ENCODE measurements at regions not wholly inside any gene's neighbourhood (a gene's known extent, or its start where the extent isn't known, plus 50 kb on each side); places are given as distances from the start of the nearest gene placed in this dataset.

- no peak for TF ChIP-seq CTCF (conservative IDR thresholded peaks at IDR 0.05 in 1 of 2, IDR thresholded peaks at IDR 0.05 in 1 of 2; ENCODE audit: extremely low read depth in 1 of 2, insufficient read depth in 1 of 2, low read depth in 1 of 2, low read length in 2 of 2)
- no peak for TF ChIP-seq EZH2 (IDR thresholded peaks at IDR 0.05; ENCODE audit: borderline replicate concordance, low read length)
These were observed 381.6 kb downstream of the VRK1 start for GRCh38 chr14:97178781-97179180.

All from mammary epithelial cell (primary cell).